ENCODE measurements at regions not wholly inside any gene's neighbourhood (a gene's known extent, or its start where the extent isn't known, plus 50 kb on each side); places are given as distances from the start of the nearest gene placed in this dataset.

DNA sequence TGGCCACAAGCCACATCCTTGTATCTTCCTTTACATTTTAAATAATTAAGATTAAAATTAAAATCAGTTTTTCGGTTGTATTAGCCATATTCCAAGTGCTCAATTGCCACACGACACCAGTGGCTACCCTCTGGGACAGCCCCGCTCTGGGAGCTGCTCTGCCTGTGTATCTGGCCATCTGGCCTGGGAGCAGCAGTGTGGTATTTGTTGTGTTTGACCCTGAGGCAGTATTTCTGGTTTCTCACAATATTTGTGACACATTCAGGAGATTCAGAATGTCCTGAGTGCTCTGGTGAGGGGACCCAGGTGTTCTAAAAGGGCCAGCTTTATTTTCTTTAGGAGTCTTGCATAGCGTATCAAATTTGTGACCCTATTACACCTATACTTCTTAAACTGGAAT lies 179.0 kb downstream of the SUCLA2 start:
- no peak for DNase-seq

DNA sequence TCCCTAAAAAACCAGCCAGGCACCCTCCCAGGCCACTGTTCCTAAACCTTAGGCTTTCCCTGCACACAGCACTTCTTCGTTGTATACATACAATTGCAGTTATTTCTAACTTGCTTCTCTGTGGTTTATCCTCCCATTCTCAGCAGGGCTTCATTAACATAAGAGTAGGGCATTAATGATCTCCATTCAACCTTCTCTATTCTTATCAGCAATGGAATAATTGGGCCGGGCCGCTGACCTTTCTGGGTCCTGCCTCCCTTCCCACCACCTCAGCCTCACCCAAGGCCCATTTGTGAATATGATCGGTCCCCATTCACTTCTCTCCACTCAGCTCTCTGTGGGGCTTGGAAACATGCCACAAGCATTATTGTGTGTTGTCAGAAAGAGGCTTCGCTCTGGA lies 184.2 kb downstream of the SUCLA2 start:
- no peak for DNase-seq

DNA sequence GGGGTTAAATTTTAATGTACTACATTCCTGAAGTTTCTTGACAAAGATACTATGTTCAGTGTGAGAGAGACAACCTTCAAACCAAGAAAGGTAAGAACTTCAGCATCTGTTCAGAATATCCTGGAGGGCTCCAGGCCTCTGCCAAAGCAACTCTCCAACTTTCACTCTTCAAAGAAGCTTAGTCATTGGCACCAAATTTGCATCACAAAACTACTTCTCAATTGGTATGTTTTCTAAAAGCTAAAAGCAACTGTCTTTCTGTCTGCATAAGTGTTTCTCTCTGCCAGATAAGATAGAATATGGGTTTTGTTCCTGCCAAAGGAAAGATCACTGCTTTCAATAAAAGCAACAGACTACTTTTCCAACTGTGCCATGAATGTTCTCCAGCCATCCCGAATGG lies 187.4 kb downstream of the SUCLA2 start:
- DNase-seq: no peak

DNA sequence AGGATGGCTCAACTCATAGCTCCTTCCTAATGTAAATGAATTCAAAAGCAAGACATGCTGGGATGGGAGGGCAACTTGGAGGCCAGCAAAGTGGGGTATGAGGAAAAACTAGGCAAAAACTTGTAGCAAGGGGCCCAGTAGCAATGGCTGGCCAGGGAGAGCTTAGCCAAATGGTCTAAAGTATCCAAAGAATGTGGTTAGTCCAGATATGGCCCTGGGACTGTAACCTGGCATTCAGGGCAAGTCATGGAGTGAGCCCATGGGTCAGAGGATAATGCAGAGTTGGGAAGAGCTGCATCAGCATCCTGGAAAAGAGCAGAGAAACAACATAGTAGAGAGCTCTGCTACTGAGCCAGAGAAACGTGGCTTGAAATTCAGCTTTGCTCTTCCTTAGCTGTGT lies 191.7 kb downstream of the SUCLA2 start:
- no peak for DNase-seq

DNA sequence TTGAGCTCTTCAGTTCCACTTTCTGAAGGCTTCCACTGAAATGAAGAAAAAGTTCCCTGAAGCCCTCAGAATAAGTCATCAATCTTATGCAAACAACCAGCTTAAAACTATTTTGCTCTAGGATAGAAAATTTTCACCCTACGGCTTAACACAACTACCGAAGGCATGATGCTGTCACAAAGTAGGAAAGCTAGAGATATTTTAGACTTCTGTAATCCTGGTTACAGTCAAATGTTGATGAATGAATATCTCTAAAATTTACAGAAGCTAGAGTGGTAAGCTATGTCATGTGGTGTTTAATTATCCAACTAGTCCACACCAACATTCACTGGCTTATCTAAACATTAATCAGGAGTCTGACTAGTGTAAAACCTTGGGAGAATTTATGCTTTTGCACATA lies 197.9 kb downstream of the SUCLA2 start:
- DNase-seq: no peak

DNA sequence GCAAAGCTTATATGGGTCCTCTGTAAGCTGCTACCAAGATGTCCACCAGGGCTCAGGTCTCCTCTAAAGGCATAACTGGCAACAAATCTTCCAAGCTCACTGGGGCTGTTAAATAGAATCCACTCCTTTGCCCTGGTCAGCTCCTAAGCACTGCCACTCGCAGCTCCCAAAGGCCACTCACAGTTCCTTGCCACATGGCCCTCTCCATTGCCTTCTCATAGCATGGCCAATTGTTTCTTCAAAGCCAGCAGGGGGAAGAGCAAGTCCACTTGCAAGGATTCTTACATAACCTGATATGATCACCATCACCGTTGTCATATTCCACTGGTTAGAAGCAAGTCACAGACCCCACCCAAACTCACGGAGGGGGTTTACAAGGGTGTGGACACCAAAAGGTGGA lies 199.5 kb downstream of the SUCLA2 start:
- DNase-seq: no peak

DNA sequence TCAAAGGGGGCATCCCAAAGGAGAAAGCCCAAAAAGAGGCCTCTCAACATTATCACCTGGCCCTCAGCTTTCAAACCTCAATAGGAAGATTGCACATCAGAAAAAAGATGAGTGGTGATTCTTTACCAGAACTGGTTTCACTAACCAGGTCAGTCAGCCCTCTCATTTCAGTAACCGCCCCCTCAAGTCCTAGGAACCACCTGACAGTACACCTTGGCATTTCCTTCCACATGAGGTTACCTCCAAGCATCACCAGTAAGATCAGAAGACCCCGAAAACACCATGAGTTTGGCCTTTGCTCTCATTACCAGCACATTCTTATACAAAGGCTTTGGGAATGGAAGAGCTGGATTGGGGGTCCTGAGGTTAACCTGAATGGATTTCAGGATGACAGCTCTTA lies 200.5 kb downstream of the SUCLA2 start:
- no peak for DNase-seq

DNA sequence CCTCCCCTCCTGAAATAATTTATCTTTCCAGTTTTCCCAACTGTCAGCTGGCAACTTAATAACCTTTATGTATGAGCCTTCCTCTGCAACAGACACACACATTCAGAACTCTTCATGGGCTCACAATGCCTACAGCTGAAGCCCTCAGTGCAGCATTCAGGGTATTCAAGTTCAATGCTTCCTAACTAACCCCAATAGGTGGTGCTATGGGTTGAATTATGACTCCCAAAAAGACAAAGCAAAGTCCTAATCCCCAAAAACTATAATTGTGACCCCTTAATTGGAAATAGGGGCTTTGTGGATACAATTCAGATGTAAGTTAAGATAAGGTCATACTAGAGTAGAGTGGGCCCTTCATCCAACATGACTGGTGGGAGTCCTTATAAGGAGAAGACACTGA lies 202.2 kb downstream of the SUCLA2 start:
- no peak for DNase-seq

- DNase-seq: no peak
Observed at GRCh38 chr13:47798194-47798593, 202.9 kb downstream of the SUCLA2 start.

DNA sequence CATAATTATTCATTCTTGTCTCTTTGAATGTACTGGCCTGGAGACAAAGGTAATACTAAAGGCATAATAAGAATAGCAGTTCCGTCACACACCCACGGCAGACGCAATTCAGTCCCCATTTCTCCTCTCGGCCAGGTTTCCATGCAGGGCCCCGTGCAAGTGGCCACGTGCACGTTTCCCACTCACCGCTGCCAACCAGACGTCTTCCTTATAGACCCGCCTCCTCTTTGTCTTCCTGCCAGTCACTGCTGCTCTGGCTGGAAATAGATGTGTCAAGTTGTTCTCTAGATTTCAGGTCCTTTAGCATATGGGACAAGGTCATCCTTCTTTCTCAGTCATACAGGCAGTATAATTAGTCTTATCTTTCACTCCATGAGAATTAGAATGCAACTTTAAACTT lies 204.3 kb downstream of the SUCLA2 start:
- no peak for DNase-seq

- DNase-seq: no peak
Observed at GRCh38 chr13:47794963-47795362, 206.1 kb downstream of the SUCLA2 start.

DNA sequence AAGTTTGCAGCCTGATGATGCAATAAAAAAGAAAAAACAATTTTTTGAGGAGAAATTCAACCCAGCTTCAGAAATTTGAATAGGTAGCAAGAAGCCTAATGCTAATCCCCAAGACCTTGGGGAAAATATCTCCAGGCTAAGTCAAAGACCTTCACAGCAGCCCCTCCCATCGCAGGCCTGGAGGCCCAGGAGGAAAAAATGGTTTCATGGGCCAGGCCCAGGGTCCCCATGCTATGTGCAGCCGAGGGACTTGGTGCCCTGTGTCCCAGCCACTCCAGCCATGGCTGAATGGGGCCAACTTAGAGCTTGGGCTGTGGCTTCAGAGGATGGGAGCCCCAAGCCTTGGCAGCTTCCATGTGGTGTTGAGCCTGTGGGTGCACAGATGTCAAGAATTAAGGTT lies 210.3 kb downstream of the SUCLA2 start:
- no peak for DNase-seq

GRCh38 chr13:47788844-47789243 lies 212.2 kb downstream of the SUCLA2 start:
- no peak for DNase-seq

GRCh38 chr13:47774671-47774994 lies 226.4 kb downstream of the SUCLA2 start:
- DNase-seq: no peak

DNA sequence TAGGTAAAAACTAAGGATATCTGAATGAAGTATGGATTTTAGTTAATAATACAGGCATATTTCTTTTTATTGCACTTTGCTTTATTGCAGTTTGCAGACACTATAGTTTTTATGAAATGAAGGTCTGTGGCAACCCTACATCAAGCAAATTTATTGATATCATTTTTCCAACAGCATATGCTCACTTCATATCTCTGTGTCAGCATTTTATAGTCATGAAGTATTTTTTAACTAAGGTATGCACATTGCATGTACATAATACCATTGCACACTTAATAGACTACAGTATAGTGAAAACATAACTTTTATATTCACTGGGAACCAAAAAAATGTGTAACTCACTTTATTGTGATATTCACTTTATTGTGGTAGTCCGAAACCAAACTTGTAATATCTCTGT lies 236.3 kb downstream of the SUCLA2 start:
- DNase-seq: no peak

DNA sequence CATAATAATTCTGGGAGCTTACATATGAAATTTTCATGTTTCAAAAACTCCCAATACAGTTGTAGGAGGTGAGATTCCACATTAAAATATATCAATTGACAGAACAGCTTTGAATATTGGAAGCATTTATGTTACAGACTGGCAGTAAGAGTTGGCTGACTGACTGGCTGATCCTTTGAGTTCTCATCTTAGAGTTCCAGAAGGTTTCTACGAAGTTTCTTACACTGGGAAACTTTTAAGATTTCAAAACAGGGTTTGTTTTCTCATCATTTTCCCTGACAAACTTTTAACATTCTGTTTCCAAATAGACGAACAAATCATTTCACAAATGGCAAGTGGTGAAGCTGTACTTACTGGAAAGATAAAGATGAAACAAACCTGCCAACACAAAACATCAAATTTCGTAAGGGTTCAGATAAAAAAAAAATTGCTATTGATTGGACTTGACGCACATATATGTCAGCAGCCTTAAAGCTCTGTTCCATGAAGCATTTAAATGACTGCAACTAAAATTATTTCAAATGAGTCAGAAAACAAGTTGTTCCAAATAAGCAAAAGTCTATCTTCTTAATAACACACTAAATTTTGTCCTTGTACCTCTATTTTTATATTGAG lies 243.5 kb downstream of the SUCLA2 start:
- no peak for DNase-seq

DNA sequence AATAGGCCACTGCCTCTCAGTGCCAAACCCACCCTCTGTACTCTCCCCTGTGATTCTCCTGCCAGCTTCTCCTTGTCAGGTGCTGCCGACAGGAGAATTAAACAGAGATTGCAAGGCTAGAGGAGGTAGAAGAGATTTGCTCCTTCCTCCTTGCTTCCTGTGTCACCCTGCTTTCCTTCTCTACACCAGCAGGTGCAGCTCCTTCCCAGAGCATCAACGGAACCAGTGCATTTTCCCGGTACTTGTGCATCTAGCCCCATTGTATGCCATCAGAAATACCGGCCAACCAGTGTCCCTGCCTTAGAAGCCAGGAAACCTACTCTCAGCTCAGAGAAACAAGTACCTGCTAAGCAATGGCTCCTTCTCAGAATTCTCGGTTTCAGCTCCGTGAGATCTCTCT lies 253.2 kb downstream of the SUCLA2 start:
- DNase-seq: no peak

DNA sequence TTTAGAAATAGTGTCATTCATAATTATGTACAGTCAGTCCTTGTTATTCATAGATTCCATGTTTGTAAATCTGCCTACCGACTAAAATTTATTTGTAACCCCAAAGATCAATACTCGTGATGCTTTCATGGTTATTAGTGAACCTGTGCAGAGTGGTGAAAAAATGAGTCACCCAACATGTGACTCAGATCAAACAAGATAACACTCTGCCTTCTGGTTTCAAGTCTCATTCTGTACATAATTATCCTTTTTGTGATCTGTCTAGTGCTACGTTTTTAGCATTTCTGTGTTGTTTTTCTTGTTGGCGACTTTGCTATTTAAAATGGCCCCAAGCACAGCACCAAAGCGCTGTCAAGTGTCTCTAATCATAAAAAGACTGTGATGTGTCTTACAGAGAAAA lies 274.7 kb downstream of the SUCLA2 start:
- no peak for DNase-seq

DNA sequence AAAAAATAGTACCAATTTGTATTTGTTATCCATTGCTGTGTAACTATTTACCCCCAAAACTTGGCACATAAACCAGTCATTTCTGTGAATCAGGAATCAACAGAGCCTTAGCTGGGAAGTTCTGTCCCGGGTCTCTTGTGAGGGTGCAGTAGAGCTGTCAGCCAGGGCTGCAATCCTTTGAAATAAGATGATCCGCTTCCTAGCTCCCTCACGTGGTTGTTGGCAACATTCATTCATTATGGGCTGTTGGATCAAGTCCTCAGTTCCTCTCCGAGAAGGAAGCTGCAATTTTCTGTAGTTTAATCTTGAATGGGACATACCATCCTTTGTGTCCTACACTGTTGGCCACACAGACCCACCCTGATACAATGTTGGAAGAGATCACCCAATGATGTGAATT lies 277.2 kb downstream of the SUCLA2 start:
- no peak for DNase-seq

- DNase-seq: no peak
Observed at GRCh38 chr13:47719164-47719563, 281.9 kb downstream of the SUCLA2 start.

GRCh38 chr13:47718556-47718955 lies 282.5 kb downstream of the SUCLA2 start:
- no peak for DNase-seq

DNA sequence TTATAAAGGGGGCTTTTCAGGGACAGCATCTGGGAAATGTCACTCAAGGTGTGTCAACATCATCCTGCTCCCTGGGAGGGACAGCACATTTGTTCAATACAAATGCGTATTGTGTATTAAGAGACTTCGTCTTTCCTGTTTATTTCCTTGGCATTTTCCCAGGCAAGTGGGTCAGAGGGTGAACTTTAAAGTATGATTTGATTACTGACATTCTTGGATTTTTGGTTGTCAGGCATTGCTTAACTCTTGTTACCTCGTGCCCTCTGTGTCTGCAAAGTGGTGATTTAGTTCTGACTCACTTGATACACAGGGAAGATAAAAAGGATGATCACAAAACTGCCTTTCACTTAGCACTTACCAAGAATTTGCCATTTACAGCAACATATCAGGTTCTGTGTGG lies 292.7 kb downstream of the SUCLA2 start:
- DNase-seq: no peak

- no peak for DNase-seq
Observed at GRCh38 chr13:47707414-47707813, 293.7 kb downstream of the SUCLA2 start.

GRCh38 chr13:47705185-47705584 lies 295.9 kb downstream of the SUCLA2 start:
- DNase-seq: no peak

DNA sequence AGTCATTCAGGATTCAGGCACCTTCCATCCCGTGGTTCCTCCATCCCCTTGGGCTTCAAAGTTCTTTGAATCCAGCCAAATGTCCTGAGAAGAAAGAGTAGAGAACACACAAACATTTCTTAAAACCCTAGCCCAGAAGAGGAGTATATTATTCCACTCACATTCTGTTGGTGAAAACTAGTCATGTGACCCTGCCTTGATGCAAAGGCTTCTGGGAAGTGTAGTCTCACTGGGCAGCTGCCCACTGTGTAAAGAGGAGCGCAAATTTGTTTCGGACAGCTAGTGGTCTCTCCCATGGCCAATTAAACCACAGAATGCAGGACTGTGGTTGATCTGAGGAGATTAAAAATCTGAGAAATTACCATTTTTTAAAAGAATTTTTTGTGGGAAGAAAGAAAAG lies 304.4 kb downstream of the SUCLA2 start:
- no peak for DNase-seq

DNA sequence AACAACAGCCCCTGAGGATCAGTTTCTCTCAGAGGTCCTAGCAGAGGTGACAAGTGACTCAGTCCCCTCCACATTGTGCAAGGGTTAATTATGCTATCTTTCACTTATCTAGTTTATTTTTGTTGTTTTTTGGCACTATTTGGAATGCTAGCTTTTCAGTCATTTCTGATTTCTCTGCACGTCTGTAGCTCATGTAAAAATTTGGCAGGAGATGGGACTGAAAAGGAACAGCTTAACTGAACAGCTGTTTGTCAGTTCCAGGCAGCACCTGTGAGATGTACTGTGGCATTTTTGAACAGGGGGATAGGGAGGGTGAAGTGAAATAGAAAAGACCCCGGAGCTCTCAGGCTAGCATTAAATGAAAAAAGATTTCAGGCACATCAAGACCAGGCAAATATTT lies 313.5 kb downstream of the SUCLA2 start:
- no peak for DNase-seq
